Loucy (cell line): ENCODE measurements at regions not wholly inside any gene's neighbourhood (a gene's known extent, or its start where the extent isn't known, plus 50 kb on each side); places are given as distances from the start of the nearest gene placed in this dataset.
"Not testable (repeated sequence)": the region's sequence is repeated elsewhere in the genome, so short reads cannot be mapped to it uniquely, and the experiment has no call there.

Experiments used
- H2AFZ ChIP-seq: fragments of 200-600 bp; sonication (generic); 2 replicates; pipeline ENCODE4 v1.6.0; 2016; ENCODE audit warnings: antibody characterized with exemption, mild to moderate bottlenecking, low read length, moderate library complexity
- H3F3A ChIP-seq: fragments of 200-600 bp; 2 replicates; pipeline ENCODE4 v1.6.0; 2016; ENCODE audit warnings: antibody characterized with exemption, low read depth, mild to moderate bottlenecking
- H3K27me3 ChIP-seq: fragments of 200-600 bp; sonication (generic); 2 replicates; pipeline ENCODE4 v1.6.1; 2014; ENCODE audit warnings: low read length, mild to moderate bottlenecking; ENCODE audit not compliant: insufficient read depth, poor library complexity, severe bottlenecking
- H3K36me3 ChIP-seq: fragments of 200-600 bp; sonication (generic); 2 replicates; pipeline ENCODE4 v1.6.1; 2016; ENCODE audit warnings: low read length; ENCODE audit not compliant: insufficient read depth
- H3K4me1 ChIP-seq: fragments of 200-600 bp; sonication (generic); 2 replicates; pipeline ENCODE4 v1.5.1; 2014; ENCODE audit warnings: low read length, mild to moderate bottlenecking; ENCODE audit not compliant: insufficient read depth, poor library complexity, severe bottlenecking
- H3K4me2 ChIP-seq: fragments of 200-600 bp; sonication (generic); 2 replicates; pipeline ENCODE4 v1.6.0; 2014; ENCODE audit warnings: antibody characterized with exemption, low read length, low read depth, mild to moderate bottlenecking; ENCODE audit not compliant: poor library complexity, severe bottlenecking
- H3K4me3 ChIP-seq: fragments of 200-600 bp; sonication (generic); 2 replicates; pipeline ENCODE4 v1.5.1; 2014; ENCODE audit warnings: low read length, mild to moderate bottlenecking, mixed read lengths; ENCODE audit not compliant: poor library complexity, severe bottlenecking
- H3K79me2 ChIP-seq: fragments of 200-600 bp; sonication (generic); 2 replicates; pipeline ENCODE4 v1.6.1; 2014; ENCODE audit warnings: low read length; ENCODE audit not compliant: insufficient read depth
- H3K9ac ChIP-seq: fragments of 200-600 bp; sonication (generic); 2 replicates; pipeline ENCODE4 v1.6.0; 2014; ENCODE audit warnings: mild to moderate bottlenecking, low read depth, low read length, moderate library complexity; ENCODE audit not compliant: poor library complexity, severe bottlenecking
- H3K9me2 ChIP-seq: fragments of 200-600 bp; sonication (generic); replicated peaks from 2 replicates; pipeline ENCODE4 v1.6.1; 2016; ENCODE audit warnings: low read depth, low read length, mixed read lengths
- H3K9me3 ChIP-seq: fragments of 200-600 bp; sonication (generic); 2 replicates; pipeline ENCODE4 v1.6.1; 2014; ENCODE audit warnings: mild to moderate bottlenecking, antibody characterized with exemption, low read length, low read depth; ENCODE audit not compliant: insufficient read depth
- H4K20me1 ChIP-seq: fragments of 200-600 bp; sonication (generic); 2 replicates; pipeline ENCODE4 v1.6.0; 2014; ENCODE audit warnings: antibody characterized with exemption, low read length, mild to moderate bottlenecking; ENCODE audit not compliant: insufficient read depth, poor library complexity, severe bottlenecking
- EZH2phosphoT487 ChIP-seq: fragments of 200-600 bp; IDR thresholded peaks from 2 replicates; pipeline ENCODE4 v1.6.1; 2018; ENCODE audit warnings: antibody characterized with exemption, mild to moderate bottlenecking, moderate library complexity, borderline replicate concordance
- TF ChIP-seq, protein P1 (sequence below): fragments of 200-600 bp; sonication (generic); conservative IDR thresholded peaks from 2 replicates; pipeline ENCODE4 v1.5.1; 2014; ENCODE audit warnings: mild to moderate bottlenecking, antibody characterized with exemption, low read length

DNA sequence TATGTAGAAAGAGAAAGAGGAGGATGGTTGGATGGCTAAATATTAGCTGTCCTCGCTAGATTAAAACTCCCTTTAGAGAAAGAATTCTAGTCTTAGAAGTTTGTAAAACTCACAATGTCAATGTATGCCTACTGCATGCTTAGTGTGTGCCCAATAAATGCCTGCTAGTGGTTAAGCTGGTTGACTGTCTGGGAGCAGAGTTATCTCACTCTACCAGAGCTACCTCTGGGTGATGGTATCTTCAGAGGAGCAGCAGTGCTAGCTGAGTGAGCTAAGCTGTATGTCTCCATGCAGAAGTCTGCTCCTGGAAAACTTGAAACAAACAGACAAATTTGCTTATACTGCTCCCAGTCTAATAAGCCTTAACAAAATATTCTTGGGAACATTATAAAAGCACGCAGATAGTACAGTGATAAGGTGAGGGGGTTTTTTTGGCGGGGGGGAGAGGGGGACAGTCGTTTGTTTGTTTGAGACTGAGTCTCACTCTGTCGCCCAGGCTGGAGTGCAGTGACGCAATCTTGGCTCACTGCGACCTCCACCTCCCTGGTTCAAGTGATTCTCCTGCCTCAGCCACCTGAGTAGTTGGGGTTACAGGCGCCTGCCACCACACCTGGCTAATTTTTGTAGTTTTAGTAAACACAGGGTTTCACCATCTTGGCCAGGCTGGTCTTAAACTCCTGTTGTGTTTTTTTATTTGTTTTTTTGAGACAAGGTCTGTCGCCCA is 202.8 kb upstream of the TSC22D1 start:
- no peak overlapping the region for H3K9ac ChIP-seq
- H3K9me3 ChIP-seq, result no peaks in the 10 kb centered on the region
- H3K4me3 ChIP-seq, result no peak overlapping the region
- H2AFZ ChIP-seq, result no peak overlapping the region
- H3K4me1 ChIP-seq, result no peaks in the 10 kb centered on the region
- no peaks in the 10 kb centered on the region for H3F3A ChIP-seq
- H3K79me2 ChIP-seq, result no peaks in the 10 kb centered on the region
- no peak for TF ChIP-seq EZH2phosphoT487
- TF ChIP-seq, protein P1, sequence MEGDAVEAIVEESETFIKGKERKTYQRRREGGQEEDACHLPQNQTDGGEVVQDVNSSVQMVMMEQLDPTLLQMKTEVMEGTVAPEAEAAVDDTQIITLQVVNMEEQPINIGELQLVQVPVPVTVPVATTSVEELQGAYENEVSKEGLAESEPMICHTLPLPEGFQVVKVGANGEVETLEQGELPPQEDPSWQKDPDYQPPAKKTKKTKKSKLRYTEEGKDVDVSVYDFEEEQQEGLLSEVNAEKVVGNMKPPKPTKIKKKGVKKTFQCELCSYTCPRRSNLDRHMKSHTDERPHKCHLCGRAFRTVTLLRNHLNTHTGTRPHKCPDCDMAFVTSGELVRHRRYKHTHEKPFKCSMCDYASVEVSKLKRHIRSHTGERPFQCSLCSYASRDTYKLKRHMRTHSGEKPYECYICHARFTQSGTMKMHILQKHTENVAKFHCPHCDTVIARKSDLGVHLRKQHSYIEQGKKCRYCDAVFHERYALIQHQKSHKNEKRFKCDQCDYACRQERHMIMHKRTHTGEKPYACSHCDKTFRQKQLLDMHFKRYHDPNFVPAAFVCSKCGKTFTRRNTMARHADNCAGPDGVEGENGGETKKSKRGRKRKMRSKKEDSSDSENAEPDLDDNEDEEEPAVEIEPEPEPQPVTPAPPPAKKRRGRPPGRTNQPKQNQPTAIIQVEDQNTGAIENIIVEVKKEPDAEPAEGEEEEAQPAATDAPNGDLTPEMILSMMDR, result no peak
- H3K36me3 ChIP-seq, result no peaks in the 10 kb centered on the region
- H3K27me3 ChIP-seq, result no peaks in the 10 kb centered on the region
- H4K20me1 ChIP-seq, result no peaks in the 10 kb centered on the region
- no peaks in the 10 kb centered on the region for H3K9me2 ChIP-seq
- no peak overlapping the region for H3K4me2 ChIP-seq

DNA sequence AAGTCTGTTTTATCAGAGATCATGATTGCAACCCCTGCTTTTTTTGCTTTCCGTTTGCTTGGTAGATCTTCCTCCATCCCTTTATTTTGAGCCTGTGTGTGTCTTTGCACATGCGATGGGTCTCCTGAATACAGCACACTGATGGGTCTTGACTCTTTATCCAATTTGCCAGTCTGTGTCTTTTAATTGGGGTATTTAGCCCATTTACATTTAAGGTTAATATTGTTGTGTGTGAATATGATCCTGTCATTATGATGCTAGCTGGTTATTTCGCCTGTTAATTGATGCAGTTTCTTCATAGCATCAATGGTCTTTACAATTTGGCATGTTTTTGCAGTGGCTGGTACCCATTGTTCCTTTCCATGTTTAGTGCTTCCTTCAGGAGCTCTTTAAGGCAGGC is 199.2 kb upstream of the TSC22D1 start:
- H3F3A ChIP-seq, H3K36me3 ChIP-seq: not testable (repeated sequence)

DNA sequence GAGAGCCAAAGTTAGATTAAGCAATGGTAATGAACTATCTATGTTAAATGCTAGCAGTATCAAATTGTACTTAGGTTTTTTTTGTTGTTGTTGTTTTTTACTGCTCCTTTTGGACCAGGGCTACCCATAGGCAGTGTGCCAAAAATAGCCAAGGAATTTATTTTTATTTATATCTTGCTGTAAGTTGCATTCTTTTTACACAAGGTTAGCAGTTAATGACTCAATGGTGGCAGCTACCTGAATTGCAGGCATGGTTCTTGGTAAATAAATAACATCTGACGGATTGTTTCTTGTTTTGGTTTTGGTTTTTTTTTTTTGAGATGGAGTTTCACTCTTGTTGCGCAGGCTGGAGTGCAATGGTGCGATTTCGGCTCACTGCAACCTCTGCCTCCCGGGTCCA is 194.8 kb upstream of the TSC22D1 start:
- H3K4me3 ChIP-seq, result no peak overlapping the region
- TF ChIP-seq, protein P1, result no peak
- TF ChIP-seq EZH2phosphoT487, result no peak
- no peaks in the 10 kb centered on the region for H4K20me1 ChIP-seq
- H3F3A ChIP-seq, result no peaks in the 10 kb centered on the region
- H3K79me2 ChIP-seq, result no peaks in the 10 kb centered on the region
- no peak overlapping the region for H3K4me2 ChIP-seq
- H3K4me1 ChIP-seq, result peaks cover 33% of the 10 kb centered on the region
- no peaks in the 10 kb centered on the region for H3K27me3 ChIP-seq
- no peak overlapping the region for H3K9ac ChIP-seq
- no peaks in the 10 kb centered on the region for H3K9me3 ChIP-seq
- H3K36me3 ChIP-seq, result no peaks in the 10 kb centered on the region
- H2AFZ ChIP-seq, result no peak overlapping the region
- H3K9me2 ChIP-seq, result no peaks in the 10 kb centered on the region

More for the DNA sequence above, 199.2 kb upstream of the TSC22D1 start:
- H2AFZ ChIP-seq, H3K4me1 ChIP-seq, H3K4me3 ChIP-seq, H3K27me3 ChIP-seq, H3K9ac ChIP-seq, H4K20me1 ChIP-seq, H3K9me3 ChIP-seq, H3K9me2 ChIP-seq, H3K79me2 ChIP-seq, H3K4me2 ChIP-seq: not testable (repeated sequence)

DNA sequence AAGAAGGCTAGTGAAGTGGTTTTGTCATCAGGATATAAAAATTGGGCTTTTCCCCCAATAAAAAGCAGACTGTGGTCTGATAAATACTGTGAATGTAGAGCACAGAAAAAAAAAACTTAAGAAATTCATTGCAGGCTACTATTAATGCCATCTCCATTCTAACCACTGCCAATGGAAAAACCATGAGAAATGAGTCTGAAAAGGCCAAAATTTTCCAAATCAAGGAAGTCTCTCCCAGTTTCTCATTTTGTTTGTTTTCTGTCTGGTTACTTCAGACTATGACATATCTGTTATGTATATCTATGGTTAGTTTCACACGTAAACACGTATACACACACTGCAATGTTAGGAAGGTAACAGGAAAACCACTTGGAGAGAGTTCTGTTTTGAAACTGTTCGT is 193.6 kb upstream of the TSC22D1 start:
- no peaks in the 10 kb centered on the region for H3K36me3 ChIP-seq
- H3K4me1 ChIP-seq, result peaks cover 39% of the 10 kb centered on the region
- H3K79me2 ChIP-seq, result no peaks in the 10 kb centered on the region
- H3K9ac ChIP-seq, result no peak overlapping the region
- H3K9me2 ChIP-seq, result no peaks in the 10 kb centered on the region
- H3K4me2 ChIP-seq, result no peak overlapping the region
- H3K4me3 ChIP-seq, result no peak overlapping the region
- TF ChIP-seq, protein P1, result no peak
- no peak for TF ChIP-seq EZH2phosphoT487
- H4K20me1 ChIP-seq, result no peaks in the 10 kb centered on the region
- no peaks in the 10 kb centered on the region for H3K9me3 ChIP-seq
- no peaks in the 10 kb centered on the region for H3K27me3 ChIP-seq
- H2AFZ ChIP-seq, result no peak overlapping the region
- no peaks in the 10 kb centered on the region for H3F3A ChIP-seq
